SK-N-MC (cell line): ENCODE measurements at regions not wholly inside any gene's neighbourhood (a gene's known extent, or its start where the extent isn't known, plus 50 kb on each side); places are given as distances from the start of the nearest gene placed in this dataset.

Source experiments
- DNase-seq: peaks from one replicate; pipeline ENCODE4 v3.0.0-alpha.2; 2011; ENCODE audit warnings: low read depth, low spot score
- H3K27ac ChIP-seq: fragments of 200-600 bp; sonication (generic); 2 replicates; pipeline ENCODE4 v1.5.1; 2016; ENCODE audit warnings: mixed run types
- H3K36me3 ChIP-seq: fragments of 200-600 bp; sonication (generic); 2 replicates; pipeline ENCODE4 v1.6.1; 2017; ENCODE audit warnings: antibody characterized with exemption, low read length, mixed read lengths; ENCODE audit not compliant: insufficient read depth
- H3K4me3 ChIP-seq: fragments of 200-600 bp; sonication (generic); 2 replicates; pipeline ENCODE4 v1.5.1; 2016
- H3K9ac ChIP-seq: fragments of 200-600 bp; sonication (generic); 2 replicates; pipeline ENCODE4 v1.8.0; 2017; ENCODE audit warnings: mixed run types, mixed read lengths; ENCODE audit not compliant: insufficient read length
- H3K9me3 ChIP-seq: fragments of 200-600 bp; sonication (generic); 2 replicates; pipeline ENCODE4 v1.6.1; 2017; ENCODE audit warnings: low read depth, mild to moderate bottlenecking, antibody characterized with exemption, low read length, moderate library complexity, mixed read lengths
- EZH2 ChIP-seq: fragments of 200-600 bp; sonication (generic); IDR thresholded peaks from one replicate; pipeline ENCODE4 v1.6.1; 2017; ENCODE audit warnings: antibody characterized with exemption
- FOXP2 ChIP-seq: optimal IDR thresholded peaks from 2 replicates; pipeline ENCODE3; 2011; ENCODE audit warnings: mild to moderate bottlenecking, moderate library complexity; ENCODE audit not compliant: insufficient read depth; ENCODE audit errors: extremely low read length, control extremely low read depth
- POLR2AphosphoS5 ChIP-seq: IDR thresholded peaks from 2 replicates; pipeline ENCODE4 v1.6.1; 2012; ENCODE audit warnings: mild to moderate bottlenecking, low read depth, low read length, borderline replicate concordance

GRCh38 chr20:3315136-3315535, 76.1 kb upstream of the SLC4A11 start:
- H3K36me3 ChIP-seq: no peaks in the 10 kb centered on the region
- no peak overlapping the region for H3K4me3 ChIP-seq
- no peak for DNase-seq
- H3K9ac ChIP-seq: no peak overlapping the region
- no peaks in the 10 kb centered on the region for H3K9me3 ChIP-seq
- TF ChIP-seq EZH2 (no peak), FOXP2 (no peak), POLR2AphosphoS5 (no peak)
- H3K27ac ChIP-seq: 0 out of 2 replicates have a peak overlapping the region, but pooled peaks have one; percentile 3

- no peak overlapping the region for H3K27ac ChIP-seq
- H3K9ac ChIP-seq: no peak overlapping the region
- H3K36me3 ChIP-seq: no peaks in the 10 kb centered on the region
Observed at GRCh38 chr20:3314391-3314790, 75.4 kb upstream of the SLC4A11 start.

GRCh38 chr20:3313683-3314065, 74.7 kb upstream of the SLC4A11 start:
- Histone ChIP-seq H3K27ac (peak overlapping the region; percentile 98), H3K4me3 (peak overlapping the region; percentile 59), H3K9me3 (no peaks in the 10 kb centered on the region), H3K9ac (peak overlapping the region; percentile 64), H3K36me3 (no peaks in the 10 kb centered on the region)
- no peak for DNase-seq
- no peak for TF ChIP-seq POLR2AphosphoS5
- no peak for TF ChIP-seq EZH2

More at GRCh38 chr20:3314391-3314790, 75.4 kb upstream of the SLC4A11 start:
- no peak overlapping the region for H3K4me3 ChIP-seq
- no peak for DNase-seq
- TF ChIP-seq POLR2AphosphoS5 (no peak), EZH2 (no peak), FOXP2 (no peak)
- H3K9me3 ChIP-seq: no peaks in the 10 kb centered on the region

GRCh38 chr20:3312940-3313682, 74.1 kb upstream of the SLC4A11 start:
- no peaks in the 10 kb centered on the region for H3K9me3 ChIP-seq
- H3K9ac ChIP-seq: peak overlapping the region; percentile 64
- H3K27ac ChIP-seq: peak overlapping the region; percentile 98
- TF ChIP-seq EZH2 (no peak), POLR2AphosphoS5 (peak; percentile 50; the same call in 1 of the 2 replicates), FOXP2 (peak; percentile 82)
- peak overlapping the region; percentile 59 for H3K4me3 ChIP-seq
- H3K36me3 ChIP-seq: no peaks in the 10 kb centered on the region
- peak; percentile 87 for DNase-seq

- no peak for DNase-seq
- TF ChIP-seq EZH2 (no peak), FOXP2 (no peak), POLR2AphosphoS5 (no peak)
- Histone ChIP-seq H3K9me3 (no peaks in the 10 kb centered on the region), H3K9ac (no peak overlapping the region), H3K27ac (no peak overlapping the region), H3K36me3 (no peaks in the 10 kb centered on the region; the same call in 1 of the 2 replicates), H3K4me3 (no peak overlapping the region)
Observed at GRCh38 chr20:3311623-3312022, 72.6 kb upstream of the SLC4A11 start.

- Histone ChIP-seq H3K27ac (no peak overlapping the region), H3K4me3 (no peak overlapping the region), H3K9me3 (no peaks in the 10 kb centered on the region), H3K9ac (no peak overlapping the region), H3K36me3 (no peaks in the 10 kb centered on the region; the same call in 1 of the 2 replicates)
- DNase-seq: no peak
- TF ChIP-seq POLR2AphosphoS5: no peak
- no peak for TF ChIP-seq FOXP2
- TF ChIP-seq EZH2: no peak
Observed at GRCh38 chr20:3309226-3309625, 70.2 kb upstream of the SLC4A11 start.

- Histone ChIP-seq H3K4me3 (no peak overlapping the region), H3K9me3 (no peaks in the 10 kb centered on the region), H3K9ac (no peak overlapping the region), H3K36me3 (no peaks in the 10 kb centered on the region; the same call in 1 of the 2 replicates), H3K27ac (peak overlapping the region; percentile 33; the same call in 1 of the 2 replicates)
- no peak for TF ChIP-seq FOXP2
- TF ChIP-seq POLR2AphosphoS5: no peak
- TF ChIP-seq EZH2: no peak
- no peak for DNase-seq
Observed at GRCh38 chr20:3307725-3308124, 68.7 kb upstream of the SLC4A11 start.

GRCh38 chr20:3307078-3307477, 68.1 kb upstream of the SLC4A11 start:
- Histone ChIP-seq H3K27ac (no peak overlapping the region; the same call in 1 of the 2 replicates), H3K9ac (no peak overlapping the region), H3K9me3 (no peaks in the 10 kb centered on the region), H3K36me3 (no peaks in the 10 kb centered on the region; the same call in 1 of the 2 replicates), H3K4me3 (no peak overlapping the region)
- DNase-seq: no peak
- TF ChIP-seq FOXP2 (no peak), EZH2 (no peak), POLR2AphosphoS5 (no peak)
